GM12891 (cell line): ENCODE measurements at regions not wholly inside any gene's neighbourhood (a gene's known extent, or its start where the extent isn't known, plus 50 kb on each side); places are given as distances from the start of the nearest gene placed in this dataset.

Experiments
- POLR2A ChIP-seq: IDR thresholded peaks from 2 replicates; pipeline ENCODE4 v1.6.1; 2011; ENCODE audit warnings: low read depth, low read length, control low read depth
- POLR2AphosphoS5 ChIP-seq: IDR thresholded peaks from 2 replicates; pipeline ENCODE4 v1.6.1; 2011; ENCODE audit warnings: low read depth, low read length, control low read depth

GRCh38 chr4:28890949-28891775, 1829.0 kb upstream of the PCDH7 start:
- TF ChIP-seq POLR2A, result no peak
- no peak for TF ChIP-seq POLR2AphosphoS5
